Transverse colon (tissue), 4 donors: ENCODE measurements at regions not wholly inside any gene's neighbourhood (a gene's known extent, or its start where the extent isn't known, plus 50 kb on each side); places are given as distances from the start of the nearest gene placed in this dataset.

ENCODE experiments used
- DNase-seq: peaks from one replicate; pipeline ENCODE4 v3.0.0-alpha.2; 2019
- H3K27ac ChIP-seq, 4 donors: fragments of 200-600 bp; sonication (generic); 2 replicates each; pipeline ENCODE4 v1.5.1; 2016 to 2018; ENCODE audit warnings: inconsistent platforms in 4 of 4
- H3K27me3 ChIP-seq: fragments of 200-600 bp; sonication (generic); 2 replicates; pipeline ENCODE4 v1.5.1; 2017; ENCODE audit warnings: inconsistent platforms
- H3K36me3 ChIP-seq, 4 donors: fragments of 200-600 bp; sonication (generic); 2 replicates each; pipeline ENCODE4 v1.5.1; 2017 to 2019; ENCODE audit warnings: inconsistent platforms in 4 of 4
- H3K4me1 ChIP-seq, 4 donors: fragments of 200-600 bp; sonication (generic); 2 replicates each; pipeline ENCODE4 v1.5.1; 2017 to 2020; ENCODE audit warnings: inconsistent platforms in 4 of 4
- H3K4me3 ChIP-seq, 4 donors: fragments of 200-600 bp; sonication (generic); 1 replicate in 1 of 4; 2 replicates in 3 of 4; pipeline versions ENCODE4 v1.5.1 to v1.6.1; 2017 to 2019; ENCODE audit warnings: inconsistent platforms in 4 of 4
- H3K9me3 ChIP-seq, 2 donors: fragments of 200-600 bp; sonication (generic); 2 replicates each; pipeline ENCODE4 v1.5.1; 2017 to 2019; ENCODE audit warnings: inconsistent platforms in 2 of 2
- CTCF ChIP-seq, 5 experiments: fragments of 200-600 bp in 3 of 5; fragments of 450-650 bp in 2 of 5; sonication (generic) in 3 of 5; IDR thresholded peaks; 1 replicate in 2 of 5; 2 replicates in 3 of 5; pipeline ENCODE4 v1.5.1; 2016 to 2017; ENCODE audit warnings: antibody characterized with exemption in 5 of 5, inconsistent platforms in 3 of 5, mild to moderate bottlenecking in 2 of 5, moderate library complexity in 1 of 5
- EP300 ChIP-seq: sonication (generic); formaldehyde crosslinking; IDR thresholded peaks from one replicate; pipeline ENCODE4 v1.6.1; 2017; ENCODE audit warnings: antibody characterized with exemption, low read depth
- POLR2A ChIP-seq: fragments of 450-650 bp; IDR thresholded peaks from one replicate; pipeline ENCODE4 v1.6.1; 2016; ENCODE audit warnings: antibody characterized with exemption, mild to moderate bottlenecking, moderate library complexity
- POLR2AphosphoS5 ChIP-seq, 3 donors: sonication (generic); formaldehyde crosslinking; IDR thresholded peaks; one replicate each; pipeline ENCODE4 v1.6.1; 2016; ENCODE audit warnings: antibody characterized with exemption in 3 of 3
- WGBS, 2 donors: methylation state at CpG; one replicate each; pipeline ENCODE4 v1.1.5; 2018; ENCODE audit warnings: low coverage in 1 of 2; 5-methylcytosine and 5-hydroxymethylcytosine counted together
- in situ Hi-C, 4 donors: fragments of 200-750 bp; cut with MboI; loops; one replicate each; pipeline versions ENCODE4 v1.15.0 to v1.15.1; 2017; ENCODE audit warnings: low sequenced_read_pairs in 3 of 4, low pct_ligation_motif_present in 1 of 4, low pct_unique_long_range_greater_than_20kb in 1 of 4
- intact Hi-C: fragments of 100-400 bp; cut with DNase I; formaldehyde crosslinking; loops from one replicate; pipeline ENCODE4 v1.15.1; 2023; ENCODE audit warnings: low total_unique reads

GRCh38 chr5:73263001-73263710, 90.2 kb downstream of the TMEM174 start:
- H3K27me3 ChIP-seq: peaks cover 27% of the 10 kb centered on the region
- no peak for TF ChIP-seq EP300
- TF ChIP-seq CTCF (IDR thresholded peaks at IDR 0.05): no peak
- TF ChIP-seq POLR2A: no peak
- no peak for TF ChIP-seq POLR2AphosphoS5 (IDR thresholded peaks at IDR 0.05)
- H3K27ac ChIP-seq: no peak overlapping the region
- no peak overlapping the region for H3K4me3 ChIP-seq
- no peaks in the 10 kb centered on the region for H3K36me3 ChIP-seq
- in situ Hi-C loops: no loop called here
- DNase-seq: no peak
- no peaks in the 10 kb centered on the region for H3K9me3 ChIP-seq
- intact Hi-C loops: no loop called here
- H3K4me1 ChIP-seq: no peaks in the 10 kb centered on the region

DNA sequence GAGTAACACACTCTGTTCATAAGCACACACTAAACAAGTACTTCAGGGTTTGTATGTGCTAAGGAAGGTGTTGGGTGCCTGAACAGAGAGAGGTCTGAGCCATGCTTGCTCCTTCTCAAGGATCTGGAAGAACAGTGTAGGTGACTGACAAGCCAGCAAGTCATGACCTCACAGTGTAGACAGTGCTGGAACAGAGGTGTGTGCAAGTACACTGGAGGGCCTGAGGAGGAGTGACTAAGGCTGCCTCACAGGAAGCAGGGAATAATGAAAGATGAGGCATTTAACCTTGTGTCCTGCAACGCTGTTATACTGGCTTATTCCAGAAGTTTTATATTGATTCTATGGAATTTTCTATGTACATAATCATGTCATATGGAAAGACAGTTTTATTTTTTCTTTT, 83.9 kb downstream of the TMEM174 start:
- H3K27ac ChIP-seq: no peak overlapping the region

GRCh38 chr5:73256462-73256861, 83.5 kb downstream of the TMEM174 start:
- TF ChIP-seq EP300 (no peak), POLR2A (no peak), CTCF (IDR thresholded peaks at IDR 0.05) (no peak), POLR2AphosphoS5 (IDR thresholded peaks at IDR 0.05) (no peak)
- Histone ChIP-seq H3K27me3 (peaks cover 18% of the 10 kb centered on the region), H3K9me3 (no peaks in the 10 kb centered on the region), H3K27ac (no peak overlapping the region), H3K36me3 (no peaks in the 10 kb centered on the region), H3K4me3 (no peak overlapping the region), H3K4me1 (no peaks in the 10 kb centered on the region)
- no peak for DNase-seq
- WGBS, 2 donors: 50 to 88% methylated on average over 1 to 2 of the region's 2 CpGs
- intact Hi-C loops: no loop called here
- in situ Hi-C loops: no loop called here

More for the DNA sequence above, 83.9 kb downstream of the TMEM174 start:
- no peaks in the 10 kb centered on the region for H3K36me3 ChIP-seq
- no peaks in the 10 kb centered on the region for H3K9me3 ChIP-seq
- TF ChIP-seq CTCF (IDR thresholded peaks at IDR 0.05) (no peak), EP300 (no peak), POLR2AphosphoS5 (IDR thresholded peaks at IDR 0.05) (no peak), POLR2A (no peak)
- no peak for DNase-seq
- in situ Hi-C loops: no loop called here
- no peak overlapping the region for H3K4me3 ChIP-seq
- WGBS, 2 donors: 56 to 68% methylated on average over 1 of the region's 1 CpG
- H3K4me1 ChIP-seq: no peaks in the 10 kb centered on the region
- H3K27me3 ChIP-seq: peaks cover 16% of the 10 kb centered on the region
- intact Hi-C loops: no loop called here

- intact Hi-C loops: no loop called here
- 68 to 88% methylated on average over 5 to 6 of the region's 6 CpGs for WGBS, 2 donors
- Histone ChIP-seq H3K4me3 (no peak overlapping the region), H3K4me1 (no peaks in the 10 kb centered on the region), H3K36me3 (no peaks in the 10 kb centered on the region), H3K27ac (no peak overlapping the region), H3K27me3 (peaks cover 22% of the 10 kb centered on the region), H3K9me3 (no peaks in the 10 kb centered on the region)
- TF ChIP-seq POLR2A: no peak
- no peak for TF ChIP-seq EP300
- no peak for TF ChIP-seq POLR2AphosphoS5 (IDR thresholded peaks at IDR 0.05)
- no peak for TF ChIP-seq CTCF (IDR thresholded peaks at IDR 0.05)
- in situ Hi-C loops: no loop called here
- DNase-seq: no peak
These were observed 83.0 kb downstream of the TMEM174 start for GRCh38 chr5:73256012-73256411.
